GM18951 (cell line): ENCODE measurements at regions not wholly inside any gene's neighbourhood (a gene's known extent, or its start where the extent isn't known, plus 50 kb on each side); places are given as distances from the start of the nearest gene placed in this dataset.
"Not testable (repeated sequence)": the region's sequence is repeated elsewhere in the genome, so short reads cannot be mapped to it uniquely, and the experiment has no call there.

Source experiments
- POLR2A ChIP-seq: IDR thresholded peaks from 4 replicates; pipeline ENCODE4 v1.6.1; 2011; ENCODE audit warnings: mild to moderate bottlenecking; ENCODE audit not compliant: insufficient read length, insufficient read depth; ENCODE audit errors: extremely low read depth
- in situ Hi-C: fragments of 300-500 bp; cut with MboI; formaldehyde crosslinking; loops from one replicate; pipeline ENCODE4 v1.12.0; 2022; ENCODE audit warnings: low sequenced_read_pairs, mixed read lengths, inconsistent platforms; ENCODE audit not compliant: unreplicated experiment

- no peak for TF ChIP-seq POLR2A
- in situ Hi-C loops: no loop called here
Observed at GRCh38 chr6:50995036-50995435, 176.4 kb downstream of the TFAP2B start.

GRCh38 chr6:50998905-50999304 lies 180.2 kb downstream of the TFAP2B start:
- in situ Hi-C loops: no loop called here
- no peak for TF ChIP-seq POLR2A

GRCh38 chr6:51001399-51001798 lies 182.7 kb downstream of the TFAP2B start:
- no peak for TF ChIP-seq POLR2A
- in situ Hi-C loops: no loop called here

- TF ChIP-seq POLR2A: no peak
- in situ Hi-C loops: no loop called here
Observed at GRCh38 chr6:51004380-51004779, 185.7 kb downstream of the TFAP2B start.

GRCh38 chr6:51005779-51006178 lies 187.1 kb downstream of the TFAP2B start:
- no peak for TF ChIP-seq POLR2A
- in situ Hi-C loops: no loop called here

GRCh38 chr6:51007237-51007636 lies 188.6 kb downstream of the TFAP2B start:
- no peak for TF ChIP-seq POLR2A
- in situ Hi-C loops: no loop called here

- in situ Hi-C loops: not testable (repeated sequence)
Observed at GRCh38 chr6:51008693-51009092, 190.0 kb downstream of the TFAP2B start.

GRCh38 chr6:51013376-51013775 lies 194.7 kb downstream of the TFAP2B start:
- in situ Hi-C loops: no loop called here
- TF ChIP-seq POLR2A: no peak

- in situ Hi-C loops: no loop called here
- no peak for TF ChIP-seq POLR2A
Observed at GRCh38 chr6:51015394-51015793, 196.7 kb downstream of the TFAP2B start.

GRCh38 chr6:51016489-51016888 lies 197.8 kb downstream of the TFAP2B start:
- in situ Hi-C loops: no loop called here
- TF ChIP-seq POLR2A: no peak

GRCh38 chr6:51019806-51020205 lies 201.1 kb downstream of the TFAP2B start:
- in situ Hi-C loops: no loop called here
- no peak for TF ChIP-seq POLR2A

- TF ChIP-seq POLR2A: no peak
- in situ Hi-C loops: no loop called here
Observed at GRCh38 chr6:51021171-51021570, 202.5 kb downstream of the TFAP2B start.

GRCh38 chr6:51024126-51024525 lies 205.5 kb downstream of the TFAP2B start:
- in situ Hi-C loops: no loop called here
- TF ChIP-seq POLR2A: no peak

GRCh38 chr6:51025082-51025777 lies 206.6 kb downstream of the TFAP2B start:
- in situ Hi-C loops: no loop called here

More at GRCh38 chr6:51025082-51025777, 206.6 kb downstream of the TFAP2B start:
- TF ChIP-seq POLR2A: no peak
